ENCODE measurements at regions not wholly inside any gene's neighbourhood (a gene's known extent, or its start where the extent isn't known, plus 50 kb on each side); places are given as distances from the start of the nearest gene placed in this dataset.
"Not testable (repeated sequence)": the region's sequence is repeated elsewhere in the genome, so short reads cannot be mapped to it uniquely, and the experiment has no call there.

DNA sequence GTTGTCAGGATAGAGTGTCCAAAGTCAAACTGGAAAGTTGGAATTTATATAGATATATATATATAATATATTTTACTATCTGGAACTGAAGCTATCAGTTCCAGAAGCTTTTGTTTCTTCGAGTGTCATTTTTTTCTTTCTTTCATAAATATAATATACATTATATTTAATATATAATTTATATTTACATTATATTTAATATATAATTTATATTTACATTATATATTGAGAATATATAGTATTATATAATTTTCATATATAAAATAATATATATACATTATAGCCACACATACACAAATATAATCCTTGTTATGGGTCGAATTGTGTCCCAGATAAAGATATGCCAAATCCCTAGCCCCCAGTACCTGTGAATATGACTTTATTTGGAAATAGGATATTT, 842.3 kb upstream of the LRRC4C start:
- no peak for DNase-seq (ENCODE audit: low read depth in 2 of 2)

DNA sequence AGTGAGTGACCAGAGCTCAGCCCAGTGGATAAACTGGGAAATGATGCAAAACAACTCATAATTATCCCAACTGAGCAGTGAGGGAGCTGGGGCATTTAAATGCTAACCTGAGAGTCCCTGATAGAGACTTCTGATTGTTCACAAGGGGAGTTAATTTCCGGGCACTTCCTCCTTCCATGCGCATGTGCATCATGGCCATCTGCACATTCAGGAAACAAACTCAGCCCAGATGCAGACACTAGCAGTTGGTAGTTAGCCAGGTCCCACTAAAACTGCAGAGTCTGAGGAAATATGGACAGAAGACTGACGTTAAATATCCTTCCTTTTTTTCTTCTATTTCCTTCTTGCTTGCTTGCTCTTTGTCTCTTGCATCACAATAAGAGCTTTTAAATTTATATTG, 852.1 kb upstream of the LRRC4C start:
- no peak for DNase-seq (ENCODE audit: low read depth in 2 of 2)

- no peak for DNase-seq (ENCODE audit: low read depth in 2 of 2)
These were observed 852.5 kb upstream of the LRRC4C start for GRCh38 chr11:42311944-42312343.

GRCh38 chr11:42315267-42315666, 855.8 kb upstream of the LRRC4C start:
- DNase-seq (ENCODE audit: low read depth in 2 of 2): no peak

GRCh38 chr11:42315846-42316245, 856.4 kb upstream of the LRRC4C start:
- DNase-seq (ENCODE audit: low read depth in 2 of 2): no peak

DNA sequence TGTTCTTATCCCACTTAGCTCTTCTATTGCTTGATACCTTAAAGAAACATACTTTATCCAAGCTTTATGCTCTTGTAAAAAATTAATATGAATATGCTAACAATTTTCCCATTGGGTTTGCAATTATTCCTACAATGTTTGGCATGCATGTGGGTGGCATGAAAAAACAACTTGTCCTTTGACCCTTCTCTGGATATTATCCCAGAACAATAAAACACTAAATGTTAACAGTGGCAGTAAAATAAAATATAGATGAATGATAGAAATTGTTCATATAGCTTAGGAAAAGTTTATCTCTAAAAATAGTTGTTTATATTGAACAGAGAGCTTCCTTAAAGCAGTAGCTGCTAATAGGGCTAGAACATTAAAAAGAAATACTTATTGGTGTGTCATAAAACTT, 860.5 kb upstream of the LRRC4C start:
- DNase-seq (ENCODE audit: low read depth in 2 of 2): no peak

- DNase-seq (ENCODE audit: low read depth in 2 of 2): no peak
These were observed 870.6 kb upstream of the LRRC4C start for GRCh38 chr11:42329929-42330565.

GRCh38 chr11:42337786-42338455, 878.5 kb upstream of the LRRC4C start:
- DNase-seq (ENCODE audit: low read depth in 2 of 2): no peak

DNA sequence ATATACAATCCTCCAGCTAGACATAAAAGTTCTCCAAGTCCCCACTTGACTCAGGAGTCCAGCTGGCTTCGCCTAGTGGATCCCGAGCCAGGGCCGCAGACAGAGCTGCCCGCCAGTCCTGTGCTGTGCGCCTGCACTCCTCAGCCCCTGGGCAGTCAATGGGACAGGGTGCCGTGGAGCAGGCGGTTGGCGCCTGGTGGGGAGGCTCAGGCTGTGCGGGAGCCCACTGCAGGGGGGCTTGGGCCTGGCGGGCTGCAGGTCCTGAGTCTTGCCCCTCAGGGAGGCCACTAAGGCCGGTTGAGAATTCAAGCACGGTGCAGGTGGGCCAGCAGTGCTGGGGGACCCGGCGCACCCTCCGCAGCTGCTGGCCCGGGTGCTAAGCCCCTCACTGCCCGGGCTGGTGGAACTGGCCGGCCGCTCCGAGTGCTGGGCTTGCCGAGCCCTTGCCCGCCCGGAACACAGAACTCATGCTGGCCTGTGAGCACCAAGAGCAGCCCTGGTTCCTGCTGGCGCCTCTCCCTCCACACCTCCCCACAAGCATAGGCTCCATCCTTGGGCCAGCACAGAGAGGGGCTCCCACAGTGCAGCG, 884.8 kb upstream of the LRRC4C start:
- no peak for DNase-seq (ENCODE audit: low read depth in 2 of 2)

GRCh38 chr11:42345933-42346332, 886.5 kb upstream of the LRRC4C start:
- no peak for DNase-seq (ENCODE audit: low read depth in 2 of 2)

- no peak for DNase-seq (ENCODE audit: low read depth in 2 of 2)
These were observed 904.2 kb upstream of the LRRC4C start for GRCh38 chr11:42363701-42364100.

GRCh38 chr11:42390116-42390515, 921.7 kb upstream of the API5 start:
- DNase-seq (ENCODE audit: low read depth in 2 of 2): no peak

- no peak for DNase-seq (ENCODE audit: low read depth in 2 of 2)
These were observed 914.3 kb upstream of the API5 start for GRCh38 chr11:42397483-42397882.

DNA sequence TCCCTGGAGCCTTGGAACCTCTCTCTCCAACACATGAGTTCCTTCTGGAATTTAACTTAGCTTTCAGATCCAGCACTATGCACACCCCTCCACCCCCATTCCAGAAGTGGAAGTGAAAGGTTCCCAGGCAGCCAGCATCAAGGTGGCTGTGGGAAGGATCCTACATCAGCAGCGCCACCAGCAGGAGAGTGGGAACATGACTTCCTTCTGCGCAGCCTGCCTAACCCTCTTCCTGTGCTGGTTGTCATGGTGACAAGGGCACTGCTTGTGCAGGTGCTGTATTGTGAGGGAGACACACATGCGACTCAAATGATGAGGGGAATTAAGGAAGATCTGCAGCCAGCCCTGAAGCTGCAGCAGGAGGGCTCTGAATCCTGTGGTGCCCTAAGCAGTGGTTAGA, 904.5 kb upstream of the API5 start:
- no peak for DNase-seq (ENCODE audit: low read depth in 2 of 2)

- DNase-seq (ENCODE audit: low read depth in 2 of 2): no peak
These were observed 901.4 kb upstream of the API5 start for GRCh38 chr11:42410251-42410955.

GRCh38 chr11:42412590-42412989, 899.2 kb upstream of the API5 start:
- no peak for DNase-seq (ENCODE audit: low read depth in 2 of 2)

DNA sequence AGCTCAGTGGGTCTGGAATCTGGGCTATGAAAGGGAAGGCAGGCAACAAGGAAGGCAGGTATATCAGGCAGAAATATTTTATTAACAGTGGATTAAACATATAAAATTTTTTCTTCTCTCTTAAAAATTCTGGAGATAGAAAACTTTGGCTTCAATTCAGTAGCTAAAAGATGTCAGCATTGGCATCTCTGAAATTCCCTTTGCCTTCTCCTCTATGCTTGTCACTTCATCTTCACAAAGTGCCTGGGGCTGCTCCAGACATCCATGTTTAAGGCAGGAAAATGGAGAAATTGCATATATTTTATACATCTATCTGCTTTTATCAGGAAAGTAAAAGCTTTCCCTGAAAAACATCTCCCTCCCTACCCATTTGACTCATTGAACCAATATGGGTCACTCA, 894.1 kb upstream of the API5 start:
- no peak for DNase-seq (ENCODE audit: low read depth in 2 of 2)

DNA sequence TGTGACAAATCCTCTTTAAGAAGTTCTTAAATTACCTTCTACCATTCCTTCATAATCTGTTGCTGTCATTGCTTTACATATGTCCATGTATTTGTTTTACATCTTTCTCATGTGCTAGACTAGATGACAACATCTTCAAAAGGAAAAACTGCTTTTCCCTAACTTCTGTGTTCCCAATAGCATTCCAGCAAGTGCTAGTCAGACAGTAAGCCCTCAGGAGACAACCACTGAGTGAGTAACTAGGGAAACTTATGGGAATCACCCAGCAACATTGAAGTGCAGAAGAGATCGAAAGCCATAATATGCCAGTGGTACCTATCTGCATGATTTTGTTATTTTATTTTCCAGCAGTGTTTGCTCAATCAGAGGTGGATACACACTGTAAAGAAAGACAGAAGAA, 889.7 kb upstream of the API5 start:
- no peak for DNase-seq (ENCODE audit: low read depth in 2 of 2)

GRCh38 chr11:42434911-42435310, 876.9 kb upstream of the API5 start:
- not testable (repeated sequence) for DNase-seq (ENCODE audit: low read depth in 2 of 2)

DNA sequence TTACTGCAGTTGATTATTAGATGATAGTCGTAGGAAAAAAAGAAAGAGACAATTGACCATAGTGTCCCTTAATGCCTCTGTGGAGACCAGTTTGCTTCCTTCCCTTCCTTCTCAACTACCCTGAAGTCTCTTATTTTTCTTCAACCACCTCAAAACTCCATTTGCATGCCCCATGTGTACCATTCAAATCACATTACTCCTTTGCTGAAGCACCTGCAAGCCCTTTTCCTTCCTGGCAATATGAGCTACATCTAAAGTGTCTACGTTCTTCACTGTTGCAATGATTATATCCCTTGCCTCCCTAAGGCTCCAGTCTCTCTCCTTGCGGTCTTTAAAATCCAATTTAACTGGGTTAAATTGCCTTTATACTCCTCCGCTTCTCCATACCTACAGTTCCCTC, 867.4 kb upstream of the API5 start:
- DNase-seq (ENCODE audit: low read depth in 2 of 2): no peak

- no peak for DNase-seq (ENCODE audit: low read depth in 2 of 2)
These were observed 849.1 kb upstream of the API5 start for GRCh38 chr11:42462558-42463310.

DNA sequence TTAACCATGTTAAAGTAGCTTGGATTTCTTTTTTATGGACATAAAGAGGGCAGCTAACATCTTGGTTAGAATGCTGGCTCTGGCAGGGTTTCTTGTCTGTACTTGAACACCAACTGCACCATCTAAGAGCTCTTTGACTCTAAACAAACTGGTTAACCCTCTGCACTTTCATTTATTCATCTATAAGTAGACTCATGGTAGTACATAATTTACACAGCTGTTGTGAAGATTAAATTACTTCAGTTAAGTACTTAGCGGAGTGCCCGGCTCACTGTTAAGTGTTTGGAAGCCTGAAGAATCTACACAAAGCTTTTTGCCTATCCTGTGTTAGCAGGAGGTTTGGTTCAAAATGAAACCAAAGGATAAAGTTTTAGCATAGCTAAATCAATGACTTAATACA, 846.2 kb upstream of the API5 start:
- no peak for DNase-seq (ENCODE audit: low read depth in 2 of 2)

All from stimulated activated CD4-positive, alpha-beta T cell treated with anti-CD3 and anti-CD28 coated beads, Interleukin-4, amount 100 ng/mL, for 48 hours (primary cell).